Keratinocyte (primary cell): ENCODE measurements at regions not wholly inside any gene's neighbourhood (a gene's known extent, or its start where the extent isn't known, plus 50 kb on each side); places are given as distances from the start of the nearest gene placed in this dataset.

ENCODE experiments used
- DNase-seq: peaks from one replicate; pipeline ENCODE4 v3.0.0-alpha.2; 2011; ENCODE audit warnings: low read depth, missing footprints, low spot score
- FAIRE-seq: peaks from 2 replicates; lab custom pipeline; 2011; peaks lifted over from hg19 to GRCh38; lab: Jason Lieb, UNC
- H2AFZ ChIP-seq: 2 replicates; pipeline ENCODE4 v1.6.0; 2012; ENCODE audit warnings: low read length, control low read depth, inconsistent platforms; ENCODE audit not compliant: control insufficient read depth
- H3K27ac ChIP-seq: 2 replicates; pipeline ENCODE4 v1.5.1; 2011; ENCODE audit warnings: low read length; ENCODE audit not compliant: control insufficient read depth, insufficient read depth
- H3K27me3 ChIP-seq: 3 replicates; pipeline ENCODE4 v1.6.0; 2011; ENCODE audit warnings: low read length; ENCODE audit not compliant: control insufficient read depth, insufficient read depth; ENCODE audit errors: extremely low read depth
- H3K36me3 ChIP-seq, 2 experiments: 2 replicates in 1 of 2; 3 replicates in 1 of 2; pipeline ENCODE4 v1.5.1; 2011; ENCODE audit warnings: low read length in 2 of 2, mild to moderate bottlenecking in 1 of 2; ENCODE audit not compliant: control insufficient read depth in 2 of 2, insufficient read depth in 2 of 2; ENCODE audit errors: extremely low read depth in 1 of 2
- H3K4me1 ChIP-seq: 3 replicates; pipeline ENCODE4 v1.5.1; 2011; ENCODE audit warnings: low read length; ENCODE audit not compliant: control insufficient read depth, insufficient read depth; ENCODE audit errors: extremely low read depth
- H3K4me2 ChIP-seq: 3 replicates; pipeline ENCODE4 v1.6.0; 2011; ENCODE audit warnings: low read depth, low read length; ENCODE audit not compliant: control insufficient read depth, insufficient read depth; ENCODE audit errors: extremely low read depth
- H3K4me3 ChIP-seq, 3 experiments: fragments of 200-600 bp in 1 of 3; sonication (generic) in 1 of 3; 2 replicates in 2 of 3; 3 replicates in 1 of 3; pipeline ENCODE4 v1.5.1; 2011 to 2016; ENCODE audit warnings: low read length in 3 of 3, mild to moderate bottlenecking in 3 of 3, control low read depth in 2 of 3, inconsistent platforms in 1 of 3, low read depth in 1 of 3, mixed read lengths in 1 of 3, mixed run types in 1 of 3, moderate library complexity in 1 of 3; ENCODE audit not compliant: control insufficient read depth in 2 of 3, insufficient read depth in 2 of 3; ENCODE audit errors: extremely low read depth in 1 of 3
- H3K79me2 ChIP-seq: 2 replicates; pipeline ENCODE4 v1.6.0; 2012; ENCODE audit warnings: low read length; ENCODE audit not compliant: control insufficient read depth, insufficient read depth
- H3K9ac ChIP-seq: 3 replicates; pipeline ENCODE4 v1.6.0; 2011; ENCODE audit warnings: low read length; ENCODE audit not compliant: control insufficient read depth, insufficient read depth; ENCODE audit errors: extremely low read depth
- H3K9me1 ChIP-seq: 3 replicates; pipeline ENCODE4 v1.6.0; 2011; ENCODE audit warnings: low read length; ENCODE audit not compliant: control insufficient read depth, insufficient read depth; ENCODE audit errors: extremely low read depth
- H3K9me3 ChIP-seq: 2 replicates; pipeline ENCODE4 v1.5.1; 2012; ENCODE audit warnings: low read depth, low read length; ENCODE audit not compliant: control insufficient read depth
- H4K20me1 ChIP-seq: 3 replicates; pipeline ENCODE4 v1.6.0; 2011; ENCODE audit warnings: low read length; ENCODE audit not compliant: control insufficient read depth, insufficient read depth; ENCODE audit errors: extremely low read depth
- EZH2 ChIP-seq: IDR thresholded peaks from one replicate; pipeline ENCODE4 v1.6.1; 2012; ENCODE audit warnings: inconsistent platforms, mild to moderate bottlenecking, low read length, moderate library complexity
- dilution Hi-C: fragments of 300-500 bp; cut with MboI; formaldehyde crosslinking; loops from one replicate; pipeline ENCODE4 v1.7.0; 2020; ENCODE audit warnings: low sequenced_read_pairs; ENCODE audit not compliant: extremely low pct_ligation_motif_present
- TF ChIP-seq, protein P1 (sequence below), 3 experiments: IDR thresholded peaks in 1 of 3; conservative IDR thresholded peaks in 1 of 3; optimal IDR thresholded peaks in 1 of 3; 2 replicates in 2 of 3; 3 replicates in 1 of 3; pipeline versions ENCODE3 to v1.5.1; 2011; ENCODE audit warnings: low read length in 3 of 3, mild to moderate bottlenecking in 3 of 3, moderate library complexity in 2 of 3, control low read depth in 1 of 3, inconsistent platforms in 1 of 3; ENCODE audit not compliant: insufficient read depth in 2 of 3; ENCODE audit errors: extremely low read depth in 1 of 3

GRCh38 chr5:27590503-27590902, 552.1 kb upstream of the CDH9 start:
- Histone ChIP-seq H3K9me1 (no peaks in the 10 kb centered on the region), H3K4me1 (no peaks in the 10 kb centered on the region), H3K36me3 (no peaks in the 10 kb centered on the region), H3K27me3 (no peaks in the 10 kb centered on the region), H3K9ac (no peak overlapping the region), H4K20me1 (no peaks in the 10 kb centered on the region), H3K79me2 (no peaks in the 10 kb centered on the region), H3K4me2 (no peak overlapping the region), H3K9me3 (no peaks in the 10 kb centered on the region), H3K4me3 (no peak overlapping the region), H3K27ac (no peak overlapping the region), H2AFZ (no peak overlapping the region)
- FAIRE-seq (no peak), DNase-seq (no peak)
- dilution Hi-C loops, result no loop called here
- TF ChIP-seq, protein P1, sequence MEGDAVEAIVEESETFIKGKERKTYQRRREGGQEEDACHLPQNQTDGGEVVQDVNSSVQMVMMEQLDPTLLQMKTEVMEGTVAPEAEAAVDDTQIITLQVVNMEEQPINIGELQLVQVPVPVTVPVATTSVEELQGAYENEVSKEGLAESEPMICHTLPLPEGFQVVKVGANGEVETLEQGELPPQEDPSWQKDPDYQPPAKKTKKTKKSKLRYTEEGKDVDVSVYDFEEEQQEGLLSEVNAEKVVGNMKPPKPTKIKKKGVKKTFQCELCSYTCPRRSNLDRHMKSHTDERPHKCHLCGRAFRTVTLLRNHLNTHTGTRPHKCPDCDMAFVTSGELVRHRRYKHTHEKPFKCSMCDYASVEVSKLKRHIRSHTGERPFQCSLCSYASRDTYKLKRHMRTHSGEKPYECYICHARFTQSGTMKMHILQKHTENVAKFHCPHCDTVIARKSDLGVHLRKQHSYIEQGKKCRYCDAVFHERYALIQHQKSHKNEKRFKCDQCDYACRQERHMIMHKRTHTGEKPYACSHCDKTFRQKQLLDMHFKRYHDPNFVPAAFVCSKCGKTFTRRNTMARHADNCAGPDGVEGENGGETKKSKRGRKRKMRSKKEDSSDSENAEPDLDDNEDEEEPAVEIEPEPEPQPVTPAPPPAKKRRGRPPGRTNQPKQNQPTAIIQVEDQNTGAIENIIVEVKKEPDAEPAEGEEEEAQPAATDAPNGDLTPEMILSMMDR (optimal IDR thresholded peaks at IDR 0.05 in 1 of 3, IDR thresholded peaks at IDR 0.05 in 1 of 3, conservative IDR thresholded peaks at IDR 0.05 in 1 of 3; ENCODE audit: extremely low read depth in 1 of 3, insufficient read depth in 2 of 3, low read length in 3 of 3), result no peak
- TF ChIP-seq EZH2, result no peak

GRCh38 chr5:27578279-27578678, 539.9 kb upstream of the CDH9 start:
- no peak for FAIRE-seq

More at GRCh38 chr5:27578279-27578678, 539.9 kb upstream of the CDH9 start:
- Histone ChIP-seq H2AFZ (no peak overlapping the region), H3K9ac (no peak overlapping the region), H3K27me3 (no peaks in the 10 kb centered on the region), H3K9me3 (no peaks in the 10 kb centered on the region), H3K27ac (no peak overlapping the region), H3K4me1 (no peaks in the 10 kb centered on the region), H3K79me2 (no peaks in the 10 kb centered on the region), H3K4me3 (no peak overlapping the region), H3K4me2 (no peak overlapping the region), H3K9me1 (no peaks in the 10 kb centered on the region), H3K36me3 (no peaks in the 10 kb centered on the region), H4K20me1 (no peaks in the 10 kb centered on the region)
- dilution Hi-C loops, result no loop called here
- TF ChIP-seq, protein P1 (optimal IDR thresholded peaks at IDR 0.05 in 1 of 3, IDR thresholded peaks at IDR 0.05 in 1 of 3, conservative IDR thresholded peaks at IDR 0.05 in 1 of 3; ENCODE audit: extremely low read depth in 1 of 3, insufficient read depth in 2 of 3, low read length in 3 of 3), result no peak
- TF ChIP-seq EZH2, result no peak
- no peak for DNase-seq
